ENCODE measurements at regions not wholly inside any gene's neighbourhood (a gene's known extent, or its start where the extent isn't known, plus 50 kb on each side); places are given as distances from the start of the nearest gene placed in this dataset.

DNA sequence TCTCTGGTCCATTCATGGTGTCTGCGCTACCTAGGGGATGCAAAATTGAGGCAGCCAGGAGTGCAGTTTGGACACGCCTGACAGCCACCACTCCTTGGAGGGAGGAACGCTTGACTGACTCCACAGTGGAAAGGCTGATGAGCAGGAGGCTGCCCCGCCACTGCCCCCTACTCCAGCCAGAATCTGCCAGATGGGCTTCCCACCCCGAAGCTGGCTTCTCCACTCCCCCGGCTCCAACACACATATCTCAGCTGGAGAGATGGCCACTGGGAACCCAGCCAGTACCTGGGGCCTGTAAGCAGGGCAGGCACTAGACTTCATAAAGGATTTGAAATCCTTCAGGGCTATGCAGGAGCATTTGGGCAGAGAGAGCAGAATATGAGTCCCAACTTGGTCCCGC lies 51.4 kb upstream of the BLCAP start:
- 50% methylated on average over 4 of the region's 7 CpGs for WGBS (ENCODE audit: insufficient coverage)
- H3K27ac ChIP-seq (ENCODE audit: low read length) = no peak overlapping the region
- no peak overlapping the region for H3K4me3 ChIP-seq (ENCODE audit: low read length)
- H3K27me3 ChIP-seq (ENCODE audit: control insufficient read depth, insufficient read depth, low read length) = peaks cover 7% of the 10 kb centered on the region
- H3K9me3 ChIP-seq (replicated peaks; ENCODE audit: control insufficient read depth, low read depth, low read length) = no peaks in the 10 kb centered on the region
- no peaks in the 10 kb centered on the region for H3K4me1 ChIP-seq (ENCODE audit: control insufficient read depth, insufficient read depth, low read length)
- DNase-seq = no peak
- no peaks in the 10 kb centered on the region for H3K36me3 ChIP-seq (ENCODE audit: control insufficient read depth, insufficient read depth, low read length)

DNA sequence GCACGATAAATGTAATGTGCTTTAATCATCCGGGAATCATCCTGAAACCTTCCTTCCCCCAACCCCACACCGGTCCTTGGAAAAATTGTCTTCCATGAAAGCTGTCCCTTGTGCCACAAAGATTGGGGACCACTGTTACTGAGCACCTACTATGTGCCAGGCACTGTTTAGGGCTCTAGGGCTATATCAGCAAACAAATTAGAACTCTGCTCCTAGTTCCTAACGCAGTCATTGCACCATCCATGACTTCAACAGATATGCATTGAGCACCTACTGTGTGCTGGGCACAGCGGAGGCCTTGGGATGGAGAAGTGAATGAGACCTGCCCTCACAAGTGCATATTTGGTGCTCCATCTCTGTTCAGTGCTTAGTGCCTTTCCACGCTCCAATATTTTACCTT lies 50.3 kb upstream of the BLCAP start:
- no peaks in the 10 kb centered on the region for H3K9me3 ChIP-seq (replicated peaks; ENCODE audit: control insufficient read depth, low read depth, low read length)
- no peaks in the 10 kb centered on the region for H3K36me3 ChIP-seq (ENCODE audit: control insufficient read depth, insufficient read depth, low read length)
- no peaks in the 10 kb centered on the region for H3K4me1 ChIP-seq (ENCODE audit: control insufficient read depth, insufficient read depth, low read length)
- WGBS (ENCODE audit: insufficient coverage) = 100% methylated on average over 3 of the region's 6 CpGs
- peaks cover 7% of the 10 kb centered on the region for H3K27me3 ChIP-seq (ENCODE audit: control insufficient read depth, insufficient read depth, low read length)
- no peak overlapping the region for H3K4me3 ChIP-seq (ENCODE audit: low read length)
- no peak overlapping the region for H3K27ac ChIP-seq (ENCODE audit: low read length)
- no peak for DNase-seq

Measured in muscle of leg (tissue), 3 donors.